HEK293 (cell line): ENCODE measurements at regions not wholly inside any gene's neighbourhood (a gene's known extent, or its start where the extent isn't known, plus 50 kb on each side); places are given as distances from the start of the nearest gene placed in this dataset.

ENCODE experiments used
- CTCF ChIA-PET: fragments of 350-600 bp; formaldehyde crosslinking; extraction: SDS; loops from one replicate; lab custom pipeline; 2021; ENCODE audit warnings: antibody characterized with exemption; lab: Yijun Ruan, JAX
- POLR2A ChIA-PET: fragments of 300-600 bp; formaldehyde crosslinking; extraction: SDS; loops from one replicate; lab custom pipeline; 2020; ENCODE audit warnings: antibody characterized with exemption, inconsistent platforms; lab: Yijun Ruan, JAX
- H3K27ac ChIP-seq: fragments of 200-500 bp; sonication (Bioruptor generic); 2 replicates; pipeline ENCODE4 v1.5.1; 2014; ENCODE audit warnings: low read depth, low read length, control low read depth, inconsistent platforms; ENCODE audit errors: extremely low read depth
- H3K36me3 ChIP-seq, 2 experiments: fragments of 200-500 bp in 1 of 2; sonication (Bioruptor generic) in 1 of 2; 1 replicate in 1 of 2; 2 replicates in 1 of 2; pipeline ENCODE4 v1.5.1; 2014 to 2017; ENCODE audit warnings: inconsistent platforms in 2 of 2, low read length in 2 of 2; ENCODE audit not compliant: control insufficient read depth in 2 of 2, insufficient read depth in 1 of 2
- H3K4me1 ChIP-seq: fragments of 200-500 bp; sonication (Bioruptor generic); 2 replicates; pipeline ENCODE4 v1.5.1; 2014; ENCODE audit warnings: mild to moderate bottlenecking, low read length, inconsistent platforms; ENCODE audit not compliant: control insufficient read depth, insufficient read depth
- H3K4me3 ChIP-seq: 2 replicates; pipeline ENCODE4 v1.5.1; 2011; ENCODE audit warnings: low read depth, mild to moderate bottlenecking, control low read depth, low read length, moderate library complexity
- H3K9me3 ChIP-seq: fragments of 200-500 bp; sonication (Bioruptor generic); 2 replicates; pipeline ENCODE4 v1.5.1; 2014; ENCODE audit warnings: low read depth, low read length, inconsistent platforms; ENCODE audit not compliant: control insufficient read depth, insufficient read depth
- GLIS1 ChIP-seq: fragments of 450-650 bp; formaldehyde crosslinking; IDR thresholded peaks from 2 replicates; pipeline ENCODE4 v1.5.1; 2016; ENCODE audit warnings: missing biosample characterization, missing genetic modification characterization
- HOXC10 ChIP-seq: sonication (generic); formaldehyde crosslinking; IDR thresholded peaks from 2 replicates; pipeline ENCODE4 v1.8.1; 2023; ENCODE audit warnings: mild to moderate bottlenecking, missing genetic modification reagents
- HOXD13 ChIP-seq: sonication (generic); formaldehyde crosslinking; IDR thresholded peaks from 2 replicates; pipeline ENCODE4 v1.8.0; 2022; ENCODE audit warnings: missing genetic modification reagents, borderline replicate concordance
- KLF1 ChIP-seq: fragments of 450-650 bp; formaldehyde crosslinking; IDR thresholded peaks from 2 replicates; pipeline ENCODE4 v1.5.1; 2016; ENCODE audit warnings: missing biosample characterization, missing genetic modification characterization
- PRDM1 ChIP-seq: fragments of 450-650 bp; formaldehyde crosslinking; IDR thresholded peaks from 2 replicates; pipeline ENCODE4; 2016; ENCODE audit warnings: missing biosample characterization, missing genetic modification characterization
- RBAK ChIP-seq: fragments of 450-650 bp; formaldehyde crosslinking; IDR thresholded peaks from 2 replicates; pipeline ENCODE4 v1.5.1; 2016; ENCODE audit warnings: missing biosample characterization, missing genetic modification characterization
- SP7 ChIP-seq: fragments of 450-650 bp; formaldehyde crosslinking; IDR thresholded peaks from 2 replicates; pipeline ENCODE4 v1.5.1; 2016; ENCODE audit warnings: missing biosample characterization, missing genetic modification characterization
- ZBTB1 ChIP-seq: fragments of 450-650 bp; formaldehyde crosslinking; IDR thresholded peaks from 2 replicates; pipeline ENCODE4 v1.5.1; 2016; ENCODE audit warnings: missing biosample characterization, missing genetic modification characterization
- ZBTB20 ChIP-seq: fragments of 450-650 bp; formaldehyde crosslinking; IDR thresholded peaks from 2 replicates; pipeline ENCODE4 v1.5.1; 2016; ENCODE audit warnings: missing biosample characterization, missing genetic modification characterization
- ZFP69B ChIP-seq: fragments of 450-650 bp; formaldehyde crosslinking; IDR thresholded peaks from 2 replicates; pipeline ENCODE4 v1.5.1; 2016; ENCODE audit warnings: missing biosample characterization, missing genetic modification characterization
- ZIC2 ChIP-seq: fragments of 450-650 bp; formaldehyde crosslinking; IDR thresholded peaks from 2 replicates; pipeline ENCODE4 v1.5.1; 2016; ENCODE audit warnings: missing biosample characterization, missing genetic modification characterization
- ZNF112 ChIP-seq: fragments of 450-650 bp; formaldehyde crosslinking; IDR thresholded peaks from 2 replicates; pipeline ENCODE4 v1.5.0; 2017; ENCODE audit warnings: missing biosample characterization, missing genetic modification characterization
- ZNF2 ChIP-seq: fragments of 450-650 bp; formaldehyde crosslinking; IDR thresholded peaks from 2 replicates; pipeline ENCODE4 v1.5.1; 2016; ENCODE audit warnings: missing biosample characterization, missing genetic modification characterization
- ZNF24 ChIP-seq: fragments of 450-650 bp; formaldehyde crosslinking; IDR thresholded peaks from 2 replicates; pipeline ENCODE4 v1.5.1; 2016; ENCODE audit warnings: missing biosample characterization, missing genetic modification characterization
- ZNF561 ChIP-seq: fragments of 450-650 bp; IDR thresholded peaks from 2 replicates; pipeline ENCODE4 v1.5.1; 2018; ENCODE audit warnings: missing biosample characterization, missing genetic modification characterization, borderline replicate concordance
- ZNF600 ChIP-seq: fragments of 450-650 bp; formaldehyde crosslinking; IDR thresholded peaks from 2 replicates; pipeline ENCODE4 v1.5.1; 2016; ENCODE audit warnings: missing biosample characterization, missing genetic modification characterization
- ZNF654 ChIP-seq: fragments of 450-650 bp; formaldehyde crosslinking; IDR thresholded peaks from 2 replicates; pipeline ENCODE4 v1.5.1; 2016; ENCODE audit warnings: low read depth, missing biosample characterization, missing genetic modification characterization
- ZNF747 ChIP-seq: fragments of 450-650 bp; formaldehyde crosslinking; IDR thresholded peaks from 2 replicates; pipeline ENCODE4 v1.5.1; 2016; ENCODE audit warnings: missing biosample characterization, missing genetic modification characterization
- ZNF76 ChIP-seq: fragments of 450-650 bp; formaldehyde crosslinking; IDR thresholded peaks from 2 replicates; pipeline ENCODE4; 2016; ENCODE audit warnings: low read depth, missing biosample characterization, missing genetic modification characterization, borderline replicate concordance
- ZNF785 ChIP-seq: fragments of 450-650 bp; formaldehyde crosslinking; IDR thresholded peaks from 2 replicates; pipeline ENCODE4 v1.5.1; 2016; ENCODE audit warnings: missing biosample characterization, missing genetic modification characterization
- ZNF837 ChIP-seq: fragments of 450-650 bp; formaldehyde crosslinking; IDR thresholded peaks from 2 replicates; pipeline ENCODE4 v1.5.1; 2016; ENCODE audit warnings: missing biosample characterization, missing genetic modification characterization
- TF ChIP-seq, protein P1 (sequence below): fragments of 450-650 bp; formaldehyde crosslinking; IDR thresholded peaks from 2 replicates; pipeline ENCODE4 v1.5.1; 2016; ENCODE audit warnings: missing biosample characterization, missing genetic modification characterization
- TF ChIP-seq, protein P2 (sequence below): fragments of 450-650 bp; formaldehyde crosslinking; IDR thresholded peaks from 2 replicates; pipeline ENCODE4 v1.5.0; 2017; ENCODE audit warnings: missing biosample characterization, missing genetic modification characterization, borderline replicate concordance
- TF ChIP-seq, protein P3 (sequence below): fragments of 450-650 bp; IDR thresholded peaks from 2 replicates; pipeline ENCODE4 v1.5.1; 2018; ENCODE audit warnings: missing biosample characterization, mild to moderate bottlenecking, missing genetic modification characterization
- TF ChIP-seq, protein P4 (sequence below): fragments of 450-650 bp; formaldehyde crosslinking; IDR thresholded peaks from 2 replicates; pipeline ENCODE4 v1.5.1; 2016; ENCODE audit warnings: missing biosample characterization, missing genetic modification characterization
- TF ChIP-seq, protein P5 (sequence below): fragments of 450-650 bp; formaldehyde crosslinking; IDR thresholded peaks from 2 replicates; pipeline ENCODE4 v1.5.1; 2017; ENCODE audit warnings: missing biosample characterization, missing genetic modification characterization

GRCh38 chr1:58921751-58922150 is 137.9 kb upstream of the JUN start:
- no peaks in the 10 kb centered on the region for H3K36me3 ChIP-seq
- no peaks in the 10 kb centered on the region for H3K9me3 ChIP-seq
- no peak for TF ChIP-seq ZNF24 (tag by site-specific recombination)
- no peak for TF ChIP-seq HOXC10 (CRISPR knock-in tag)
- TF ChIP-seq ZNF837 (tag by site-specific recombination): no peak
- TF ChIP-seq, protein P1, sequence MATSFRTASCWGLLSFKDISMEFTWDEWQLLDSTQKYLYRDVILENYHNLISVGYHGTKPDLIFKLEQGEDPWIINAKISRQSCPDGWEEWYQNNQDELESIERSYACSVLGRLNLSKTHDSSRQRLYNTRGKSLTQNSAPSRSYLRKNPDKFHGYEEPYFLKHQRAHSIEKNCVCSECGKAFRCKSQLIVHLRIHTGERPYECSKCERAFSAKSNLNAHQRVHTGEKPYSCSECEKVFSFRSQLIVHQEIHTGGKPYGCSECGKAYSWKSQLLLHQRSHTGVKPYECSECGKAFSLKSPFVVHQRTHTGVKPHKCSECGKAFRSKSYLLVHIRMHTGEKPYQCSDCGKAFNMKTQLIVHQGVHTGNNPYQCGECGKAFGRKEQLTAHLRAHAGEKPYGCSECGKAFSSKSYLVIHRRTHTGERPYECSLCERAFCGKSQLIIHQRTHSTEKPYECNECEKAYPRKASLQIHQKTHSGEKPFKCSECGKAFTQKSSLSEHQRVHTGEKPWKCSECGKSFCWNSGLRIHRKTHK (tag by site-specific recombination): no peak
- no peak for TF ChIP-seq ZFP69B (tag by site-specific recombination)
- TF ChIP-seq ZIC2: no peak
- TF ChIP-seq, protein P2, sequence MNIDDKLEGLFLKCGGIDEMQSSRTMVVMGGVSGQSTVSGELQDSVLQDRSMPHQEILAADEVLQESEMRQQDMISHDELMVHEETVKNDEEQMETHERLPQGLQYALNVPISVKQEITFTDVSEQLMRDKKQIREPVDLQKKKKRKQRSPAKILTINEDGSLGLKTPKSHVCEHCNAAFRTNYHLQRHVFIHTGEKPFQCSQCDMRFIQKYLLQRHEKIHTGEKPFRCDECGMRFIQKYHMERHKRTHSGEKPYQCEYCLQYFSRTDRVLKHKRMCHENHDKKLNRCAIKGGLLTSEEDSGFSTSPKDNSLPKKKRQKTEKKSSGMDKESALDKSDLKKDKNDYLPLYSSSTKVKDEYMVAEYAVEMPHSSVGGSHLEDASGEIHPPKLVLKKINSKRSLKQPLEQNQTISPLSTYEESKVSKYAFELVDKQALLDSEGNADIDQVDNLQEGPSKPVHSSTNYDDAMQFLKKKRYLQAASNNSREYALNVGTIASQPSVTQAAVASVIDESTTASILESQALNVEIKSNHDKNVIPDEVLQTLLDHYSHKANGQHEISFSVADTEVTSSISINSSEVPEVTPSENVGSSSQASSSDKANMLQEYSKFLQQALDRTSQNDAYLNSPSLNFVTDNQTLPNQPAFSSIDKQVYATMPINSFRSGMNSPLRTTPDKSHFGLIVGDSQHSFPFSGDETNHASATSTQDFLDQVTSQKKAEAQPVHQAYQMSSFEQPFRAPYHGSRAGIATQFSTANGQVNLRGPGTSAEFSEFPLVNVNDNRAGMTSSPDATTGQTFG (tag by site-specific recombination): no peak
- no peak for TF ChIP-seq ZNF112
- TF ChIP-seq ZNF747 (tag by site-specific recombination): no peak
- no peak for TF ChIP-seq PRDM1 (tag by site-specific recombination)
- no peak for TF ChIP-seq RBAK (tag by site-specific recombination)
- TF ChIP-seq ZNF76 (tag by site-specific recombination): no peak
- no peak for TF ChIP-seq ZNF2 (tag by site-specific recombination)
- TF ChIP-seq, protein P3, sequence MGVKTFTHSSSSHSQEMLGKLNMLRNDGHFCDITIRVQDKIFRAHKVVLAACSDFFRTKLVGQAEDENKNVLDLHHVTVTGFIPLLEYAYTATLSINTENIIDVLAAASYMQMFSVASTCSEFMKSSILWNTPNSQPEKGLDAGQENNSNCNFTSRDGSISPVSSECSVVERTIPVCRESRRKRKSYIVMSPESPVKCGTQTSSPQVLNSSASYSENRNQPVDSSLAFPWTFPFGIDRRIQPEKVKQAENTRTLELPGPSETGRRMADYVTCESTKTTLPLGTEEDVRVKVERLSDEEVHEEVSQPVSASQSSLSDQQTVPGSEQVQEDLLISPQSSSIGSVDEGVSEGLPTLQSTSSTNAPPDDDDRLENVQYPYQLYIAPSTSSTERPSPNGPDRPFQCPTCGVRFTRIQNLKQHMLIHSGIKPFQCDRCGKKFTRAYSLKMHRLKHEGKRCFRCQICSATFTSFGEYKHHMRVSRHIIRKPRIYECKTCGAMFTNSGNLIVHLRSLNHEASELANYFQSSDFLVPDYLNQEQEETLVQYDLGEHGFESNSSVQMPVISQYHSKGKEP (tag by site-specific recombination): no peak
- no peak for TF ChIP-seq SP7 (tag by site-specific recombination)
- TF ChIP-seq ZNF785 (tag by site-specific recombination): no peak
- no peak for TF ChIP-seq HOXD13 (CRISPR knock-in tag)
- no peak for TF ChIP-seq ZNF561 (tag by site-specific recombination)
- H3K27ac ChIP-seq: no peak overlapping the region
- ChIA-PET CTCF (no interaction called here), POLR2A (no interaction called here)
- H3K4me3 ChIP-seq: no peak overlapping the region
- H3K4me1 ChIP-seq: peaks cover 2% of the 10 kb centered on the region; the same call in 1 of the 2 replicates

DNA sequence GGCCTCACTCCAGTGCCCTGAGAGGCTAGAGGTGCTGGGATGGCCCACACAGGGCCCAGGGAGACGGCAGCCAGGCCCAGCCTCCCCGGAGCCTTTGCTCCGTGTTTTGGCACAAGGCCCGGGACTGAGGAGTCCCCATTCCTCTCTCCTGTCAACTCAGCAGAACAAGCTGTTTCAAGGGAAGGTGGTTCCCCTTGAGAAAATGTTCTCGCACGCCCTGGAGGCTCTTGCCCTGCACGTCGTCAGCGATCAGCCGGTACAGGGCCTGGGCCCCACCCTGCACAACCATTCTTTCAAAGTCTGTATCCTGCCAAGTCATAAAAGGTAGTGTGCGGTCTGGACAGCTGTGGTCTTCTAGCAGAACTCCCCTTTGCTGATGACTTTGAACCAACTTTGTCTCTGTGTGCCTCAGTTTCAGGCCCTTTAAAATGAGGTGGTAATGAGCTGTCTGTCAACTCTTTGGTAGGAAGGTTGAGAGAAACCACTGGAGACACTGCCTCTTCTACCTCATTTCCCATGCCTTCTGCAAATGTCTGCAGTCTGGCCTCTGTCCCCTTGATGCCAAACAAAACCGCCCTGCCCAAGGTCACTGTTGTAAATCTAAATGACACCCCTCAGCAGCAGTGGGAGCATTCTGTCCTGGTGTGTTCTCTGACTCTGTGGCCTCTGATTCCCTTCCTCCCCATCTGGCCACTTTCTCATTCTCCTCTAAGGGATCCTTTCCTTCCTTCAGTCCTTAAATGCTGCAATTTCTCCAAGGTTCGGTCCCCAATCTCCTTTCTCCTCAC is 138.6 kb upstream of the JUN start:
- Histone ChIP-seq H3K4me1 (peaks cover 2% of the 10 kb centered on the region; the same call in 1 of the 2 replicates), H3K27ac (no peak overlapping the region; the same call in 1 of the 2 replicates), H3K9me3 (no peaks in the 10 kb centered on the region), H3K4me3 (no peak overlapping the region), H3K36me3 (no peaks in the 10 kb centered on the region)
- POLR2A ChIA-PET: no interaction called here
- CTCF ChIA-PET: no interaction called here
- peak; percentile 74 for TF ChIP-seq KLF1
- 0 out of 2 replicates have a peak, but pooled peaks have one; percentile 25 for TF ChIP-seq ZNF600 (tag by site-specific recombination)
- TF ChIP-seq GLIS1 (tag by site-specific recombination): peak; percentile 53; the same call in 1 of the 2 replicates
- no peak for TF ChIP-seq ZBTB1 (tag by site-specific recombination)
- TF ChIP-seq, protein P4, sequence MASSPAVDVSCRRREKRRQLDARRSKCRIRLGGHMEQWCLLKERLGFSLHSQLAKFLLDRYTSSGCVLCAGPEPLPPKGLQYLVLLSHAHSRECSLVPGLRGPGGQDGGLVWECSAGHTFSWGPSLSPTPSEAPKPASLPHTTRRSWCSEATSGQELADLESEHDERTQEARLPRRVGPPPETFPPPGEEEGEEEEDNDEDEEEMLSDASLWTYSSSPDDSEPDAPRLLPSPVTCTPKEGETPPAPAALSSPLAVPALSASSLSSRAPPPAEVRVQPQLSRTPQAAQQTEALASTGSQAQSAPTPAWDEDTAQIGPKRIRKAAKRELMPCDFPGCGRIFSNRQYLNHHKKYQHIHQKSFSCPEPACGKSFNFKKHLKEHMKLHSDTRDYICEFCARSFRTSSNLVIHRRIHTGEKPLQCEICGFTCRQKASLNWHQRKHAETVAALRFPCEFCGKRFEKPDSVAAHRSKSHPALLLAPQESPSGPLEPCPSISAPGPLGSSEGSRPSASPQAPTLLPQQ: peak; percentile 88
- TF ChIP-seq ZNF654: no peak
- TF ChIP-seq, protein P5, sequence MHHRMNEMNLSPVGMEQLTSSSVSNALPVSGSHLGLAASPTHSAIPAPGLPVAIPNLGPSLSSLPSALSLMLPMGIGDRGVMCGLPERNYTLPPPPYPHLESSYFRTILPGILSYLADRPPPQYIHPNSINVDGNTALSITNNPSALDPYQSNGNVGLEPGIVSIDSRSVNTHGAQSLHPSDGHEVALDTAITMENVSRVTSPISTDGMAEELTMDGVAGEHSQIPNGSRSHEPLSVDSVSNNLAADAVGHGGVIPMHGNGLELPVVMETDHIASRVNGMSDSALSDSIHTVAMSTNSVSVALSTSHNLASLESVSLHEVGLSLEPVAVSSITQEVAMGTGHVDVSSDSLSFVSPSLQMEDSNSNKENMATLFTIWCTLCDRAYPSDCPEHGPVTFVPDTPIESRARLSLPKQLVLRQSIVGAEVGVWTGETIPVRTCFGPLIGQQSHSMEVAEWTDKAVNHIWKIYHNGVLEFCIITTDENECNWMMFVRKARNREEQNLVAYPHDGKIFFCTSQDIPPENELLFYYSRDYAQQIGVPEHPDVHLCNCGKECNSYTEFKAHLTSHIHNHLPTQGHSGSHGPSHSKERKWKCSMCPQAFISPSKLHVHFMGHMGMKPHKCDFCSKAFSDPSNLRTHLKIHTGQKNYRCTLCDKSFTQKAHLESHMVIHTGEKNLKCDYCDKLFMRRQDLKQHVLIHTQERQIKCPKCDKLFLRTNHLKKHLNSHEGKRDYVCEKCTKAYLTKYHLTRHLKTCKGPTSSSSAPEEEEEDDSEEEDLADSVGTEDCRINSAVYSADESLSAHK (tag by site-specific recombination): peak; percentile 97
- TF ChIP-seq ZBTB20: peak; percentile 25; the same call in 1 of the 2 replicates
